ENCODE measurements at regions not wholly inside any gene's neighbourhood (a gene's known extent, or its start where the extent isn't known, plus 50 kb on each side); places are given as distances from the start of the nearest gene placed in this dataset.

DNA sequence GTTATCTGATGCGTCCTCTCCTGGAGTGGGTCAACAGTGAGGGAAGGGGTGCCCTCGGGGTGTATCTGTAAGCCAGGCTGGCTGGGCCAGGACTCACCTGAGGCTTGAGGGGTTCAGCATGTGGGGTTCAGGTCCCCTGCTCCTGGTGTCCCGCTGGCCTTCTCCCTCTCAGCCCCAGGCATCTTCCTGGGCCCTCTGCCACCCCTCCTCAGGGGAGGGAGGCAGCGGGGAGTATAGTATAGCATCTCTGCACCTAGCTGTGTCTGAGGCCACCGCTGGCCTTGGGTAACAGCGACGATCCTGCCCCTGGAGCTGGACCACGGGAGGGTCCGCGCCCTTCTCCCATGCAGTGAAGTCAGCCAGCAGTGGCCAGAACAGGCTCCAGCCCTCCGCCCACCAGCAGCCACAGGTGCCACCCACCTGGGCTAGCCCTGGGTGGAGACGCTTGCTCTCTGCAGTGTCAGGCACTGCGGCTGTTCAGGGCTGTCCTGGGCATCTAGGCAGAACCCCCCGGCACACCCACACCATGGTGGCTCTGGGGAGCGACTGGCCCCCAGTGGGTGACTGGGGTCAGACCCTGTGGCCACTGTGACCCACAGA lies 110.7 kb upstream of the NKX1-1 start:
- DNase-seq (ENCODE audit: low spot score), result no peak
- intact Hi-C loops (cut with DNase I), result no loop called here

DNA sequence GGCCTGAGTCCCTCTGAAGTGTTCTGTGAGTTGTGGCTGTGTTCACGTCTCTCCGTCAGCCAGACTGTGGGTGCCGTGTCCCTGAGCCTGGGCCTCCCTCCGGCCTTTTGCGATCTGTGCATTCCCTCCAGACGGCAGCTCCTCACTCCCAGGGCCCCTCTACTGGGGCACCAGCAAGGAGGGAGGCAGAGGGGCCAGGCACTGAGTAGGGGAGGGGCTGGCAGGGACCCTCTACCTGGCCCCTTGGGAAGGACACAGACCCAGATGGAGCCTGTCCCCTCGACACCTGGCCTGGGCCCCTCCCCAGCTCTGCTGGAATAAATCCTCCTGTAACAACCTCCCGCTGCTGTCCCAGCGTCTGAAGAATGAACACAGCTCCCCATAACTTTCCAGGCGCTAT lies 110.0 kb upstream of the NKX1-1 start:
- intact Hi-C loops (cut with DNase I), result no loop called here

DNA sequence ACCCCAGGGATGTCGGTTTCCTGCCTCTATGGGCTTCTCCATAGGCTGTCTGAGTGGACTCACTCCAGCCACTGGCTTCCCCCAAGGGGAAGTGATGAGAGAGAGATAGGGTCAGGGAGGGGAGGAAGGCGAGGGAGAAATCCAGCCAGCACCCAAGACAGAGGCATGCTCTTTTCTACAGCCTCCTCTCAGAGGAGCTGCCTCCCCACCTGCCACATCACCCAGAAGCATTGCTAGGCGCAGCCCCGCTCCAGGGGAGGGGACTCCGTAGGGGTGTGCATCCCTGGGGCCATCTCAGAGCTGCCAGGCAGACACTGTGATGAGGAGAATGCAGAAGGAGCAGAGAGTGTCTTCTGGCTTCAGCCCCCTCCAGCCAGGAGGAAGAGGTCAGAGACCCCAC lies 109.5 kb upstream of the NKX1-1 start:
- no peak for DNase-seq (ENCODE audit: low spot score)
- intact Hi-C loops (cut with DNase I), result no loop called here

More for the DNA sequence above, 110.0 kb upstream of the NKX1-1 start:
- DNase-seq (ENCODE audit: low spot score), result no peak

DNA sequence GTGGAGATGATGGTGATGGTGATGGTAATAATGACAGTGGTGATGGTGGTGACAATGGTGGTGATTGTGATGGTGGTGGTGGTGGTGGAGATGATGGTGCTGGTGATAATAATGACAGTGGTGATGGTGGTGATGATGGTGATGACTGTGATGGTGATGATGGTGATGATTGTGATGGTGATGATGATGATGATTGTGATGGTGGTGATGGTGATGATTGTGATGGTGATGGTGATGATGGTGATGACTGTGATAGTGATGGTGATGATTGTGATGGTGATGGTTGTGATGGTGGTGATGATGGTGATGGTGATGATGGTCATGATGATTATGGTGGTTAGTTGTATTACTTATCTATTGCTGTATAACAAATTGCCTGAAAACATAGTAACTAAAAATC lies 108.9 kb upstream of the NKX1-1 start:
- DNase-seq (ENCODE audit: low spot score), result no peak
- intact Hi-C loops (cut with DNase I), result no loop called here

DNA sequence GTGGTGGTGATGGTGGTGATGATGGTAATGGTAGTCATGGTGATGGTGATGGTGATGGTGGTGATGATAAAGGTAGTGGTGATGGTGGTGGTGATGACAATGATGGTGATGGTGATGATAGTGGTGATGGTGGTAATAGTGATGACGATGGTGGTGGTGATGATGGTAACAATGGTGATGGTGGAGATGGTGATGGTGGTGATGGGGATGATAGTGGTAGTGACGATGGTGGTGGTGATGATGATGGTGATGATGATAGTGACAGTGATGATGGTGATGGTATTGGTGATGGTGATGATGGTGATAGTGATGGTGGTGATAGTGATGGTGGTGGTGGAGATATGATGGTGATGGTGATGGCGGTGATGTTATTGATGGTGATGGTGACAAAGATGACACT lies 108.4 kb upstream of the NKX1-1 start:
- intact Hi-C loops (cut with DNase I), result loop anchor here (5.0 kb wide), 1 partner anchor 157 kb away; no protein-coding TSS in a partner anchor
- no peak for DNase-seq (ENCODE audit: low spot score)

DNA sequence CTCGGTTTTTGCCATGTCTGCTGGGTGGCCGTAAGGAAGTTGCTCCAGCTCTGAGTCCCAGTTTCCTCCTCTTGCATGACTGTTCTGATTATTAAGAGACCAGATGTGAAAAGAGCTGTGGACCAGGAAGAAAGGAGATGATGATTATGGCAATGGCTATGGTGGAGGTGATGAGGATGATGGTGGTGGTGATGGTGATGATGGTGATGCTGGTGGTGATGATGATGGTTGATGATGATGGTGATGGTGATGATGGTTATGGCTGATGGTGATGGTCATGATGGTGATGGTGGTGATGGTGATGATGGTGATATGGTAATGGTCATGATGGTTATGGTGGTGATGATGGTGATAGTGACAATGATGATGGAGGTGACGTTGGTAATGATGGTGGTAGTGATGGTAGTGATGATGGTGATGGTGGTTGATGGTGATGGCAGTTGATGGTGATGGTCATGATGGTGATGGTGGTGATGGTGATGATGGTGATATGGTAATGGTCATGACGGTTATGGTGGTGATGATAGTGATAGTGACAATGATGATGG lies 107.8 kb upstream of the NKX1-1 start:
- intact Hi-C loops (cut with DNase I), result loop anchor here (5.0 kb wide), 1 partner anchor 157 kb away; no protein-coding TSS in a partner anchor
- DNase-seq (ENCODE audit: low spot score), result no peak

DNA sequence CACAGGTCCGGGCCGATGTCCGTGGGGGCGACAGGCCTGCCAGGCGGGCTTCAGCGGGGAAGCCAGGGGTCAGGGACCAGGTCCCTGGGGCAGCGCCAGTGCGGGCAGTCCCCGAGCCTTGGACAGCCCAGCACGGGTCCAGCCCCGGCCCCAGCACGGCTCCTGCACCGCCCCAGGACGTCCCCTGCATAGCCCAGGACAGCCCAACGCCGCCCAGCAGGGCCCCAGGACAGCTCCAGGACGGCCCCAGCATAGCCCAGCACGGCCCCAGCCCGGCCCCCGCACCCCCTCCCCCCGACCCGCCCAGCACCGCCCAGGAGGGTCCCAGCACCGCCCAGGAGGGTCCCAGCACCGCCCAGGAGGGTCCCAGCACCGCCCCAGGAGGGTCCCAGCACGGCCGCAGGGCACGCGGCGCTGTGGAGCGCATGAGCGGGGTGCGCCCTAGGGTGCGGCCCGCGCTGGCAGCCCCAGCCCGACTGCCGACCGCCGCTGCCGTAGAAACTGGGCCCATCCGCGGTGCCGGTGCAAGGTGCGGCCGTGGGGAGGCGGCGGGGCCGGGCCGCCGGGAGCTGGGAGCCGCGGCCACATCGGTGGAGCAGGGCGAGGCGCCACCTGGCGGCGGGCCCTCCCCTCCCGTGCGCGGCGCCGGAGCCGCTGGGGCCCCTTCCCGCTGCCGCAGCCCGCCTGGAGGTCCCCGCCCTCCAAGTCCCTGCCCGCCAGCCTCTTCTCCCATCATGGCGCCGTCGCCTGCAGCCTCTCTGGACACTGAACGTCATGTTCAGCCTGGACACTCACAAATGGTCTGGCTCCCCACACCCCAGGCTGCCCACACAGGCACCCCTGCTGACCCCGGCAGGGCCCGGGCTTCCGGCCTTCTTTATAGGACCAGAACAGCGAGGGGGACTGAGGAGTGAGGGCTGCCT lies 106.8 kb upstream of the NKX1-1 start:
- intact Hi-C loops (cut with DNase I), result loop anchor here (5.0 kb wide), 1 partner anchor 156 kb away; no protein-coding TSS in a partner anchor
- no peak for DNase-seq (ENCODE audit: low spot score)

DNA sequence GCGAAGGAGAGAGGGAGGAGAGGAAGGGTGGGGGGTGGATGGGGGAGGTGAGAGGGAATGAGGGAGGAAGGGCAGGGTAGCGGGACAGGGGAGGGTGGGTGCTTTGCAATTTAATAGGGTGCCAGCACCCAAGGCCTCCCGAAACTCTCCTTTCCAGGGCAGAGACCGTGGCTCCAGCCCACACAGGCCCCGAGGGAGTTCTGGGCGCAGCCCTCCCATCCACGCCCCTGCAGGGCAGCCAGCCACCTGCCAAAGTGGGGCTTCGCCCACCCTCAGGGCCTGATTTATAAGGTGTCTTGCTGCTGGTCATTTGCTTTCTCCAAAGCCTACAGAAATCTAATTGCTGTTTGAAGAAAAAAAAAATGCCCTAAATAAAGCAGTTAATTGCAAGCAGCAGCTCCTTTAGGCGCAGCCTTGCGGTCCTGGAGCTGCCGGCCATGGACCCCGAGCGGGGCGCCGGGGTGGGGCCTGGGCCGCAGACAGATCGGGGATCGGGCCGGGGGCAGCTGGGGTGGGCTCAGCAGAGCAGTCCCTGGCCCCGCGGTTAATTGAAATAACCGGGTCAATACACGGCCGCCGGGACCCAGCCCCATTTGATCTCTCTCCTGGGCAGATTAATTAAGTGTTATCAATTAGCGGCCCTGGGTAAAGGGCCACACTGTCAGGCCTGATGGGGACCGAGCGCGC lies 106.0 kb upstream of the NKX1-1 start:
- intact Hi-C loops (cut with DNase I), result loop anchor here (5.0 kb wide), 1 partner anchor 155 kb away; no protein-coding TSS in a partner anchor

DNA sequence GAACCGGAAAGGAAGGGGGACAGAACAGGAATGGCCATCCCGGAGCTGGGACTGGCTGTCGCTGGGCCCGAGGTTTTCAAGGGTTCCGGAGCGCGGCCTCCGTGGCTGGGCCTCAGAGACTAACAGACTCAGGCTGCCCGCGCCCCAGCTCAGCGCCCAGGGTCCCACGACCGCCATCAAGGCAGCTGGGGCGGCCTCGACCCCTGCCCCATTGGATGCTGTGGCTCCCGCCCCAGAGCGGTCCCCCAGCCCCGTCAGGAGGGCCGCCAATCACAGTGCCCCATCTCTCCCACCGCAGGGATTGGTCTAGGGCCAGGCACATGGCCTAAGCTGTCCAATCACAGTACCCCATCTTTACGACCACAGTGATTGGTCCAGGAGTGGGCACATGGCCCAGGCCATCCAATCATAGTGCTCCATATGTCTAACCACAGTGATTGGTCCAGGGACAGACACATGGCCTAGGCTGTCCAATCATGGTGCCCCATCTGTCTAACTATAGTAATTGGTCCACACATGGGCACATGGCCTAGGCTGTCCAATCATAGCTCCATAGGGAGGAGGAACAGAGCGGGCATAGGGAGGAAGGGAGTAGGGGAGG lies 105.3 kb upstream of the NKX1-1 start:
- DNase-seq (ENCODE audit: low spot score), result no peak
- intact Hi-C loops (cut with DNase I), result loop anchor here (5.0 kb wide), 1 partner anchor 154 kb away; no protein-coding TSS in a partner anchor

More for the DNA sequence above, 106.0 kb upstream of the NKX1-1 start:
- no peak for DNase-seq (ENCODE audit: low spot score)

DNA sequence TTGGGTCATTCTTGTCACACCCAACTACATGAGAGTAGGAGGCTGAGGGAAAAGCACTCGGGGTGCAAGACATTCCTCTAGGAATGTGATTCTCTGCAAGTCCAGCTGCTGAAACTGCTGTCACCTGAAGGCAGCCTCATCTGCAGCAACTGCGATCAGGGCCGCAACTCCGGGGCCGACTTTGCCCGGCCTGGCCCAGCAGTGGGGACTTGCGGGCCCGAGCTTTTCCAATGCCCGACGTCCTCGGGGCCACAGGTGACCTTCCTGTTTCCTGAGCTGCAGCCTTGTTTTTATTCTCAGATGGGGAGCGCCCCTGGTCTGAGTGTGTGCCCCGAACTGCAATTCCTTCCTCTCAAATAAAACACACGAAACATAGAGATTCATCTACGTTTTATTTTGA lies 104.7 kb upstream of the NKX1-1 start:
- intact Hi-C loops (cut with DNase I), result loop anchor here (5.0 kb wide), 1 partner anchor 154 kb away; no protein-coding TSS in a partner anchor
- no peak for DNase-seq (ENCODE audit: low spot score)

DNA sequence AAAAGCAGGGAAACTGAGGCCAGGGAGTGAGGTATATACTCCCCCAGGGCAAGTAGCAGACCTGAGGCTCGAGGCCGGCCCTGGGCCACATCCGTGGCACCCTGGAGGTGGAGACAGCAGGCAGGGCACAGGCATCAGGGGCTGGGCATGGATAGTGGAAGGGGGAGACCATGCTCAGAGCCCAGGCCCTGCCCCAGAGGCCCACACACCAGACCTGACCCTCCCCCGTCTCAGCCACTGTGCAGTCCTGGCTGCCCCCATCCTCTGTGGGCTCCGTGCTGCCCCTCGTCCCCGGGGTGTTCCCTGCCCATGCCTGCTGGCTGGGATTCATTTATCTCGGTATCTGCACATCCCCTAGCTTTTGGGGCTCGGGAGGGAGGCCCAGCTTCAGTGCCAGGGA lies 103.1 kb upstream of the NKX1-1 start:
- intact Hi-C loops (cut with DNase I), result no loop called here
- DNase-seq (ENCODE audit: low spot score), result no peak

DNA sequence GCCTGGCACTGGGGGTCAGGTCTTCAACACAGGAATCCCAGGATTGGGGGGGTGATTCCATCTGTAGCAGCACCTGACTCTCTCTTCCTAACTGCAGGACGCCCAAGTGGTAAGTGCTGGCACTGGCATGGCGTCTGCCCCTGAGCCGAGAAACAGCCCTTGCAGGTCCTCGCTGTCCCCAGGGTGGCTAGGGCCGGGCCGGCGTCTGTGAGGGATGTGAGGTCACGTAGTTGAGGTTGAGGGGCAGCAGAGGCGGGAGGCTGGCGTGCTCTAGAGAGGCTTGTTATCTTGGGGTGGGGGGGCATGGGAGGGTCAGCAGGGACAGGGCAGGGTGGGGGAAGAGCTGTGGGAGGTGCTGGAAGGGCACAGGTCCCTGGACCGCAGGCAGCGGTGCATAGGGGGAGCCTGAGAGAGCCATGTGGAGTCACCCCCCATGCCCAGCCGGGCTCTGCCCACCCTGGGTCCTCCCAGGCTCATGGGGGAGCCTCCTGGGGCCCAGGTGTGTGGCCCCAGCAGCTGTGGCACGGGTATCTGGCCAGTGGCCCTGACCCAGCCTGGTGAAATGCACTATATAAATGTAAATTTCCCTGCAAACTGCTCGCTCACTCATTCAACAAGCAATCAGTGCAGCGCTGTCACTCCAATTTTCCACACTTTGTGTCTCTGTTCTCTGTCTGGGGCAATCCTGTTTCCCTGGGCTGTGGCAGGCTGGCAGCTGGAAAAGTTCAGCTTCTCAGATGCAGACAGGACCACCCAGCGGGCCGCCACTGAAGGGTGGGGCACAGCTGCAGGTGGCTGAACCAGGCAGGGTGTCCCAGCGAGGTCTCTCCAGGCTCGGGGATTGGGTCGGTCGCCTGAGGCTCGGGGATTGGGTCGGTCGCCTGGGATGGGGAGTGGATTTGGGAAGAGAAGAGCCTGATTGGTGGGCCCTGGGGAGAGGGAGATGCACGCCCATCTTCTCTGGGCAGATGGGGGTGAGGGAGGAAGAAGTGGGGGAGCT lies 102.2 kb upstream of the NKX1-1 start:
- intact Hi-C loops (cut with DNase I), result no loop called here

DNA sequence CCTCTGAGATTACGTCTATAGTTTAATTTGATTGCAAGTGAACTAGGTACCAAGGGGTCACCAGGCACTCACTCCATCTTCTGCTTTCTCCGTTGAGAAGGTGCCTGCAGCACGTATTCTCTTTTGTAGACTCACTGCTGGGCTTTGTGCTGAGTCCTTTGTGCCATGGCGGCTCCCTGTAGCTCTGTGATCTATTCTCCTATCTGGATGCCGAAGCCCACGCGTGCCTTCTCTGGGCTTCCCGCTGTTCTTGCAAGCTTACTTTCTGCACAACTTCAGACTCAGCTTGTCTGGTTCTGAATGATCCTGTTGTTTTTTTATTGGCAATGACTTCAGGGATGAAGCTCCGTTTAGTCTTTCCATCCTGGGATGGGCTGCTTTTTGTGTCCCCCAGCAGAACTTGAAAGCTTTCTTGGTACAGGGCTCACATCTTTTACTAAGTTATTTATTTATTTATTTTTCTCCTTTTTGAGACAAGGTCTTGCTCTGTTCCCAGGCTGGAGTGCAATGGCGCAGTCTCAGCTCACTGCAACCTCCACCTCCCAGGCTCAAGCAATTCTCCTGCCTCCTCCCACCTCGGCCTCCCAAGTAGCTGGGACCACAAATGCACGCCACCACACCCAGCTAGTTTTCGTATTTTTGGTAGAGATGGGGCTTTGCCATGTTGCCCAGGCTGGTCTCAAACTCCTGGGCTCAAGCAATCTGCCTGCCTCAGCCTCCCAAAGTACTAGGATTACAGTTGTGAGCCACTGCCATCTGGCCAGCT lies 100.9 kb upstream of the NKX1-1 start:
- DNase-seq (ENCODE audit: low spot score), result no peak

More for the DNA sequence above, 102.2 kb upstream of the NKX1-1 start:
- DNase-seq (ENCODE audit: low spot score), result peak; percentile 59

DNA sequence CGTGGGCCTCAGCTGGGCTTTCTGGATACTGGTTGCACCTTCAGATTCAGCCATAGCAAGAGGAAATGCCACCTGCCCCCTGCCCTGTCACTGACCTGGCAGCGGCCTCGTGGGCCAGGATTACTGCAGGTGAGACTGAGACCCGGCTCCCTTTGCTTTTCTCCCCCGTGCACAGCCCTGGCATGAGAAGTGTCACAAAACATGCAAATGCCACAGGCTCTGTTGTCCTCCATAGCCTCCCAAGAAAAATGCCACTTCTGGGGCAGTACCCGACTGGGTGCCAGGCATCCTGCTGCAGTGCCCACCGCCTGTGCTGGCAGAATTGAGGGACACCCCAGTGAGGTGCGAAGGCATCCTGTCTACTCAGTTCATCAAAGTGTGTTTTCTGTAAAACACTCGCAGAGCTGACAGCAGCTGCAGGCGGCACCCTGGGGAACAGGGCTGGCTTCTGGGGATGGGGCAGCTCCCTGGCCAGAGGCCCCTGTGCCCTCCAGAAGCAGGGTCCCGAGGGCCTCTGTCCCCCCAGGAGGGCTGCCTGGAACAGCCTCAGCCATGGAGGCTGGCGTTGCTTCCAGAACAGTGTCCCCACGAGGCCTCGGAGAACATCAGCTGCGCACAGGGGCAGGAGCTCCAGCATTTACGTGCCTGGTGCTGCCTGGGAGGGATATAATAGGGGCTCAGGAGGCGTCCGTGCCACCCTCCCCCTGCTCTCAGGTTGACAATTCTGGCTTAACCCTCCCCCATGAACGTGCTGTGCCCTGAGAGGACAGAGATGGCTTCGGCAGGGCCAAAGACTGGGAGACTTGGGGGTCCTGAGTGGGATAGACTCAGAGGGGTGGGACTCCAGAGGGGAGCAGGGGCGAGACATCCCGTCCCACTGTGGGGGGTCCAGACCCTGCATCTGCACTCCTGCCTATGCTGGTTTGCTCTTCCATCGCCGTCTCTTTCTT lies 99.5 kb upstream of the NKX1-1 start:
- intact Hi-C loops (cut with DNase I), result no loop called here
- peak; percentile 70 for DNase-seq (ENCODE audit: low spot score)

More for the DNA sequence above, 100.9 kb upstream of the NKX1-1 start:
- intact Hi-C loops (cut with DNase I), result no loop called here

DNA sequence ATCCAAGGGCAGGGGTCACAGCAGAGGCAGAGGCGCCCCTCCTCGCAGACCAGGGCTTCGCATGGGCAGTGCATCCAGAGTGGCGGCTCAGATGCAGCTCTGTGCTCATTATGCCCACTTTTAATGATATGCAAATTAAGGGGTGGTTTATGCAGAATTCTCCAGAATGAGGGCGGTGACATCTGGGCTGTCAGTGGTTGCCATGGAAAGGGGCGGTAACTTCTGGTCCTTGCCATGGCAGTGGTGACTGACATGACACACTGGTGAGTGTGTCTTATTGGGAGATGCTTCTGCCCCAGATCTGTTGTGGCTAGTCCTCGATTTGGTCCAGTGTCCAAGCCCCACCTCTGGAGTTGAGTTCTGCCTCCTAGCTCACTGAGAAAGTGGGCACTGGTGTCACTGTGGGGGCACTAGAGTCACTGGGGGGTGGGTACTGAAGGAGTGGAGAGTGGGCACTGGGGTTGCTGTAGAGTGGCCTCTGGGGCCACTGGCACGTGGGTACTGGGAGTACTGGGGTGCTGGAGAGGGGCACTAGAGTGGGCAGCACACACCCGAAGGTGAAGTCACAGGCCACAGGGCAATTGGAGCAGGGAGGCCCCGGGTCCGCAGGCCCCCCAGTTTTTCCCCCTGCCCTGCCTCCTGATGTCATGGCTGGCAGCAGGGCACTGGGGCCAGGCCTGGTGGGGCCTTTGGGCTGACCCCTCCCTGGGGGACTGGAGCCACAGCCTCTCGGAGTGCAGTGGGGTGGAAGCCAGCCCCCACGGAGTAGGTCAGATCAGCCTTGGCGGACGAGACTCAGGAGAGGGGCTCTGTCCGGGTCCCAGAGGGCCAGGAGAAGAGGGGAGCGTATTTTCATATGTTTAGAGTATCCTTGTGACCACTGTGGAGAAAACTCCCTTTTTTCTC lies 98.6 kb upstream of the NKX1-1 start:
- intact Hi-C loops (cut with DNase I), result no loop called here
- peak; percentile 39 for DNase-seq (ENCODE audit: low spot score)

All from cardiac septum (tissue), 1 donor.